ENCODE measurements at regions not wholly inside any gene's neighbourhood (a gene's known extent, or its start where the extent isn't known, plus 50 kb on each side); places are given as distances from the start of the nearest gene placed in this dataset.

GRCh38 chr18:4871197-4871596 lies 325.9 kb downstream of the AKAIN1 start:
- Histone ChIP-seq H3K4me1 (no peaks in the 10 kb centered on the region), H3K27ac (no peak overlapping the region), H3K4me3 (no peak overlapping the region), H3K9me3 (no peaks in the 10 kb centered on the region), H3K36me3 (no peaks in the 10 kb centered on the region), H3K27me3 (ENCODE audit: low read depth) (no peaks in the 10 kb centered on the region)
- DNase-seq (no peak), ATAC-seq (no peak)
- TF ChIP-seq CTCF (IDR thresholded peaks at IDR 0.05), result no peak
- intact Hi-C loops (cut with DNase I), result no loop called here

- no peak for TF ChIP-seq CTCF (IDR thresholded peaks at IDR 0.05)
- Histone ChIP-seq H3K9me3 (no peaks in the 10 kb centered on the region), H3K4me1 (no peaks in the 10 kb centered on the region), H3K27me3 (ENCODE audit: low read depth) (no peaks in the 10 kb centered on the region), H3K4me3 (no peak overlapping the region), H3K27ac (no peak overlapping the region), H3K36me3 (no peaks in the 10 kb centered on the region)
- intact Hi-C loops (cut with DNase I), result no loop called here
- no peak for DNase-seq
- ATAC-seq, result no peak
These were observed 326.8 kb downstream of the AKAIN1 start for GRCh38 chr18:4870177-4870773.

- Histone ChIP-seq H3K4me1 (no peaks in the 10 kb centered on the region), H3K27me3 (ENCODE audit: low read depth) (no peaks in the 10 kb centered on the region), H3K9me3 (no peaks in the 10 kb centered on the region), H3K27ac (no peak overlapping the region), H3K4me3 (no peak overlapping the region), H3K36me3 (no peaks in the 10 kb centered on the region)
- ATAC-seq (no peak), DNase-seq (no peak)
- intact Hi-C loops (cut with DNase I), result no loop called here
- no peak for TF ChIP-seq CTCF (IDR thresholded peaks at IDR 0.05)
These were observed 327.9 kb downstream of the AKAIN1 start for GRCh38 chr18:4869155-4869554.

GRCh38 chr18:4858379-4859127 lies 338.5 kb downstream of the AKAIN1 start:
- Histone ChIP-seq H3K4me1 (no peaks in the 10 kb centered on the region), H3K36me3 (no peaks in the 10 kb centered on the region), H3K4me3 (no peak overlapping the region), H3K27me3 (ENCODE audit: low read depth) (no peaks in the 10 kb centered on the region), H3K9me3 (no peaks in the 10 kb centered on the region), H3K27ac (no peak overlapping the region)
- intact Hi-C loops (cut with DNase I), result no loop called here
- no peak for TF ChIP-seq CTCF (IDR thresholded peaks at IDR 0.05)
- no peak for ATAC-seq
- no peak for DNase-seq

- intact Hi-C loops (cut with DNase I), result no loop called here
- Histone ChIP-seq H3K9me3 (no peaks in the 10 kb centered on the region), H3K27me3 (ENCODE audit: low read depth) (no peaks in the 10 kb centered on the region), H3K36me3 (no peaks in the 10 kb centered on the region), H3K27ac (no peak overlapping the region), H3K4me1 (no peaks in the 10 kb centered on the region), H3K4me3 (no peak overlapping the region)
- no peak for TF ChIP-seq CTCF (IDR thresholded peaks at IDR 0.05)
- ATAC-seq (no peak), DNase-seq (no peak)
These were observed 342.4 kb downstream of the AKAIN1 start for GRCh38 chr18:4854671-4855070.
